ENCODE measurements at regions not wholly inside any gene's neighbourhood (a gene's known extent, or its start where the extent isn't known, plus 50 kb on each side); places are given as distances from the start of the nearest gene placed in this dataset.
A peak's percentile ranks its signal among the peaks of the same experiment; 100 is the strongest.

- TF ChIP-seq, protein P1, sequence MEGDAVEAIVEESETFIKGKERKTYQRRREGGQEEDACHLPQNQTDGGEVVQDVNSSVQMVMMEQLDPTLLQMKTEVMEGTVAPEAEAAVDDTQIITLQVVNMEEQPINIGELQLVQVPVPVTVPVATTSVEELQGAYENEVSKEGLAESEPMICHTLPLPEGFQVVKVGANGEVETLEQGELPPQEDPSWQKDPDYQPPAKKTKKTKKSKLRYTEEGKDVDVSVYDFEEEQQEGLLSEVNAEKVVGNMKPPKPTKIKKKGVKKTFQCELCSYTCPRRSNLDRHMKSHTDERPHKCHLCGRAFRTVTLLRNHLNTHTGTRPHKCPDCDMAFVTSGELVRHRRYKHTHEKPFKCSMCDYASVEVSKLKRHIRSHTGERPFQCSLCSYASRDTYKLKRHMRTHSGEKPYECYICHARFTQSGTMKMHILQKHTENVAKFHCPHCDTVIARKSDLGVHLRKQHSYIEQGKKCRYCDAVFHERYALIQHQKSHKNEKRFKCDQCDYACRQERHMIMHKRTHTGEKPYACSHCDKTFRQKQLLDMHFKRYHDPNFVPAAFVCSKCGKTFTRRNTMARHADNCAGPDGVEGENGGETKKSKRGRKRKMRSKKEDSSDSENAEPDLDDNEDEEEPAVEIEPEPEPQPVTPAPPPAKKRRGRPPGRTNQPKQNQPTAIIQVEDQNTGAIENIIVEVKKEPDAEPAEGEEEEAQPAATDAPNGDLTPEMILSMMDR (IDR thresholded peaks at IDR 0.05; ENCODE audit: insufficient read depth, low read depth, low read length, missing control alignments): no peak
- no peak overlapping the region for H3K4me3 ChIP-seq (ENCODE audit: low read length)
- no peak for DNase-seq (ENCODE audit: low read depth)
These were observed 91.4 kb upstream of the LRIG1 start for GRCh38 chr3:66592016-66592761.

- no peak for DNase-seq (ENCODE audit: low read depth)
- H3K4me3 ChIP-seq (ENCODE audit: low read length): no peak overlapping the region
- TF ChIP-seq, protein P1 (IDR thresholded peaks at IDR 0.05; ENCODE audit: insufficient read depth, low read depth, low read length, missing control alignments): no peak
These were observed 92.3 kb upstream of the LRIG1 start for GRCh38 chr3:66592927-66593625.

DNA sequence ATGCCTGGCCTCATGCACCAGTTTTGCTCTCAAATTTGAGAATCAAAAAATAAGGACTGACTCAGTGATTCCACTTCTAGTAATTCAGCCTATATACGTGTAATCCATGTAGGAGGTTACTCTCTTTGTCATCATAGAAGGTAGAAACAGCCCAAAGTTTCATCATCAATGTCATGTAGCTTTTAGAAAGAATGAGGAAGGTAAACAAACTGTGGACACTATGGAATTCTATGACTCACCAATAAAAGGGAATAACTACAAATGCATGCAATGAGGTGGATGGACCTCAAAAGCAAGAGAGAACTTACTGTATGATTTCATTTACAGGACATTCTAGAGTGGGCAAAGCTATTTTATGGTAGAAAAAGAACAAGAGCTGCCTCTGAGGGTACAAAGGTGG, 93.2 kb upstream of the LRIG1 start:
- TF ChIP-seq, protein P1 (IDR thresholded peaks at IDR 0.05; ENCODE audit: insufficient read depth, low read depth, low read length, missing control alignments): no peak
- peak; percentile 96 for DNase-seq (ENCODE audit: low read depth)
- no peak overlapping the region for H3K4me3 ChIP-seq (ENCODE audit: low read length)

DNA sequence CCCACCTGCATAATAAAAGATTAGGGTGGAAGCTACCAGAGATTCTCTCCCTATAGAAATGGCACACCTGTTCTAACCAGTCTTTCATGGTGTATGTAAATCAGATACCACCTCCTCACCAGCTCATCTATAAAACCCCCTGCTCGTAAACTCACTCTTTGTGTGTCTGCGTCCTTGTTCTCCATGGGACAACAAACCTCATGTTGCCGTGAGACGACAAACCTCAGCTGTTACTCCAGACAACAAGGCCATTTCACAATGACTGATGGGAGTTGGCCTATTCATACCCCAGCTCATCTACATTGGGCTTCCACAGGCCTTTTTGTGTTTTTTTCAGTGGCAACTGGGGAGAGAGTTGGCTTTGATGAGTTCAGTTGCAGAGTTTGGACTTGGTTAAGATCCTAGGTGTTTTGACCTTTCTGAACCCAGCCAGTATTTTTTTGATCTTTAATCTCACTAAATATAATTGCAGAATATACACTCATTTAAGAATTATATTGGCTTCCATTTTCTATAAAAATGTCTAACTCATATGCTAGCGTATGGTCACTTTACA, 96.6 kb upstream of the LRIG1 start:
- TF ChIP-seq, protein P1 (IDR thresholded peaks at IDR 0.05; ENCODE audit: insufficient read depth, low read depth, low read length, missing control alignments): no peak
- H3K4me3 ChIP-seq (ENCODE audit: low read length): no peak overlapping the region

GRCh38 chr3:66598168-66598567, 97.3 kb upstream of the LRIG1 start:
- TF ChIP-seq, protein P1 (IDR thresholded peaks at IDR 0.05; ENCODE audit: insufficient read depth, low read depth, low read length, missing control alignments): no peak
- DNase-seq (ENCODE audit: low read depth): no peak
- H3K4me3 ChIP-seq (ENCODE audit: low read length): no peak overlapping the region

More for the DNA sequence above, 96.6 kb upstream of the LRIG1 start:
- no peak for DNase-seq (ENCODE audit: low read depth)

DNA sequence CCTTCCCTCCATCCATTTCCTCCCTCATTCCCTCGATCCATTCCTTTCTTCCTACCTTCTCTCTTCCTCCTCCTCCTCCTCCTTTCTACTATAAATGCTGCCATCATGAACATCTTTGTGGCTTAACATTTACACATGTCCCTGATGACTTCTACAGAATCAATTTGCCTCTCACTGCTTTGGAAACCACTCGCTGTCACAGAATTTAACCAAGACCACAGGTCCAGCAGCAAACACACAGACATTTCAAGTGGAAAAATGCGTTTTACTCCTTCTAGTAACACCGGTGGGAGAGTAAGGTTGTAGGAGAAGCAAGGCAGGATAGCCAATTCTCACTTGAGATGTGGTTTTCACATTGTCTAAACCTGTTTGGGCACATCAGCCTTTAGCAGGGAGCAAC, 101.4 kb upstream of the LRIG1 start:
- H3K4me3 ChIP-seq (ENCODE audit: low read length): no peak overlapping the region
- TF ChIP-seq, protein P1 (IDR thresholded peaks at IDR 0.05; ENCODE audit: insufficient read depth, low read depth, low read length, missing control alignments): no peak
- DNase-seq (ENCODE audit: low read depth): no peak
